ENCODE measurements at regions not wholly inside any gene's neighbourhood (a gene's known extent, or its start where the extent isn't known, plus 50 kb on each side); places are given as distances from the start of the nearest gene placed in this dataset.

DNA sequence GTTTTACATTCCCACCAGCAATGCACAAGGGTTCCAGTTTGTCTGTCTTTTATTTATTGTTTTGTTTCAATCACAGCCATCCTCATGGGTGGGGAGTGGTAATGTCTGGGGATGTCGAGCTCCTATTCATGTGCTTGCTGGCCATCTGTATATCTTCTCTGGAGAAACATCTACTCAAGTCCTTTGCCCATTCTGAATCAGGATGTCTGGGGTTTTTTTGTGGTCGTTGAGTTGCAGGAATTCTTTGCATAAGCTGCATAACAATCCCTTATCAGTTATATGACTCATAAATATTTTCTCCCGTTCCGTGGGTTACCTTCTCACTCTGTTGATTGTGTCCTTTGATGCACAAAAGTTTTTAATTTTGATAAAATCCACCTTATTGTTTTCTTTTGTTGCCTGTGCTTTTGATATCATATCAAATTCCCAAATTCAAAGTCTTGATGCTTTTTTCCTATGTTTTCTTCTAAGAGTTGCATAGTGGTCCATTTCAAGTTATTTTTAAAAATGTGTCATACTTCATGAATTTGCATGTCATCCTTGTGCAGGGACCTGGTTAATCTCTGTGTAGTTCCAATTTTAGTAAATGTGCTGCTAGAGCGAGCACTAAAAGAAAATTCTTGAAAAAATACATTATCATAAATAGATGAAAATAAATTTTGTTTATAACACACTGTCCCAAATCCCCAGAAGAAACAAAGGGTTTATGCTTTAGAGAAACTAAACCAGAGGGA lies 54.9 kb upstream of the PDE10A start:
- TF ChIP-seq POLR2AphosphoS5 (IDR thresholded peaks at IDR 0.05; ENCODE audit: low read depth, low read length) (no peak), SIN3A (IDR thresholded peaks at IDR 0.05; ENCODE audit: borderline replicate concordance, insufficient read depth, low read depth, low read length) (no peak), TCF7L2 (IDR thresholded peaks at IDR 0.05; ENCODE audit: low read depth, low read length) (no peak)
- TF ChIP-seq, protein P1, sequence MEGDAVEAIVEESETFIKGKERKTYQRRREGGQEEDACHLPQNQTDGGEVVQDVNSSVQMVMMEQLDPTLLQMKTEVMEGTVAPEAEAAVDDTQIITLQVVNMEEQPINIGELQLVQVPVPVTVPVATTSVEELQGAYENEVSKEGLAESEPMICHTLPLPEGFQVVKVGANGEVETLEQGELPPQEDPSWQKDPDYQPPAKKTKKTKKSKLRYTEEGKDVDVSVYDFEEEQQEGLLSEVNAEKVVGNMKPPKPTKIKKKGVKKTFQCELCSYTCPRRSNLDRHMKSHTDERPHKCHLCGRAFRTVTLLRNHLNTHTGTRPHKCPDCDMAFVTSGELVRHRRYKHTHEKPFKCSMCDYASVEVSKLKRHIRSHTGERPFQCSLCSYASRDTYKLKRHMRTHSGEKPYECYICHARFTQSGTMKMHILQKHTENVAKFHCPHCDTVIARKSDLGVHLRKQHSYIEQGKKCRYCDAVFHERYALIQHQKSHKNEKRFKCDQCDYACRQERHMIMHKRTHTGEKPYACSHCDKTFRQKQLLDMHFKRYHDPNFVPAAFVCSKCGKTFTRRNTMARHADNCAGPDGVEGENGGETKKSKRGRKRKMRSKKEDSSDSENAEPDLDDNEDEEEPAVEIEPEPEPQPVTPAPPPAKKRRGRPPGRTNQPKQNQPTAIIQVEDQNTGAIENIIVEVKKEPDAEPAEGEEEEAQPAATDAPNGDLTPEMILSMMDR (IDR thresholded peaks at IDR 0.05) = no peak

All from Panc1 (cell line).